WTC11 (cell line): ENCODE measurements at regions not wholly inside any gene's neighbourhood (a gene's known extent, or its start where the extent isn't known, plus 50 kb on each side); places are given as distances from the start of the nearest gene placed in this dataset.

Source experiments
- ATAC-seq: fragments of 200-7000 bp; cut with Tn5 transposase; 2 replicates; pipeline ENCODE4 v1.10.0; 2021; ENCODE audit warnings: mild to moderate bottlenecking, moderate library complexity
- CTCF ChIA-PET: fragments of 300-600 bp; sonication (Branson Sonifier 250); formaldehyde crosslinking; loops from one replicate; lab custom pipeline; 2021; ENCODE audit warnings: antibody characterized with exemption; lab: Charles Lee
- POLR2A ChIA-PET: fragments of 350-600 bp; sonication (Branson Sonifier 250); formaldehyde crosslinking; loops from one replicate; lab custom pipeline; 2021; ENCODE audit warnings: antibody characterized with exemption; lab: Charles Lee
- DNase-seq: peaks from one replicate; pipeline ENCODE4 v3.0.0; 2021; ENCODE audit warnings: low spot score
- H3K27ac Mint-ChIP-seq: 2 replicates; pipeline ENCODE4 v1.8.0; 2021; ENCODE audit warnings: mixed read lengths
- H3K27me3 Mint-ChIP-seq: 2 replicates; pipeline ENCODE4 v1.8.0; 2021; ENCODE audit warnings: low read depth, mild to moderate bottlenecking, moderate library complexity, mixed read lengths
- H3K36me3 Mint-ChIP-seq: 2 replicates; pipeline ENCODE4 v1.8.0; 2021; ENCODE audit warnings: mixed read lengths
- H3K4me1 Mint-ChIP-seq: 2 replicates; pipeline ENCODE4 v1.8.0; 2022; ENCODE audit warnings: mixed read lengths
- H3K4me3 Mint-ChIP-seq: 2 replicates; pipeline ENCODE4 v1.8.0; 2021; ENCODE audit warnings: mild to moderate bottlenecking, moderate library complexity, mixed read lengths
- H3K9me3 Mint-ChIP-seq: 2 replicates; pipeline ENCODE4 v1.8.0; 2021; ENCODE audit warnings: mixed read lengths
- CREB1 ChIP-seq: sonication (generic); formaldehyde crosslinking; IDR thresholded peaks from 2 replicates; pipeline ENCODE4 v1.8.0; 2023; ENCODE audit warnings: mild to moderate bottlenecking, missing genetic modification reagents
- ESRRA ChIP-seq: sonication (generic); formaldehyde crosslinking; IDR thresholded peaks from 2 replicates; pipeline ENCODE4 v1.8.1; 2022; ENCODE audit warnings: mild to moderate bottlenecking, missing genetic modification reagents, borderline replicate concordance
- ETV6 ChIP-seq: sonication (generic); formaldehyde crosslinking; IDR thresholded peaks from 2 replicates; pipeline ENCODE4 v1.8.1; 2022; ENCODE audit warnings: mild to moderate bottlenecking, missing genetic modification reagents
- HMGA2 ChIP-seq: fragments of 250-450 bp; sonication (Bioruptor Pico); IDR thresholded peaks from 2 replicates; pipeline ENCODE4 v1.4.0; 2021; ENCODE audit warnings: mild to moderate bottlenecking, moderate library complexity
- JAZF1 ChIP-seq: fragments of 250-450 bp; sonication (Bioruptor Pico); IDR thresholded peaks from 2 replicates; pipeline ENCODE4 v1.9.0; 2021; ENCODE audit warnings: moderate library complexity, mild to moderate bottlenecking, inconsistent platforms
- JUN ChIP-seq: sonication (generic); formaldehyde crosslinking; IDR thresholded peaks from 2 replicates; pipeline ENCODE4 v1.8.0; 2023; ENCODE audit warnings: mild to moderate bottlenecking, missing genetic modification reagents
- NR2C2 ChIP-seq: sonication (generic); formaldehyde crosslinking; IDR thresholded peaks from 2 replicates; pipeline ENCODE4 v1.8.0; 2022; ENCODE audit warnings: mild to moderate bottlenecking, missing genetic modification reagents
- RORB ChIP-seq: fragments of 250-450 bp; sonication (Bioruptor Pico); IDR thresholded peaks from 2 replicates; pipeline ENCODE4 v1.9.0; 2021; ENCODE audit warnings: mild to moderate bottlenecking
- SP1 ChIP-seq: sonication (generic); formaldehyde crosslinking; conservative IDR thresholded peaks from 2 replicates; pipeline ENCODE4 v1.8.1; 2022; ENCODE audit warnings: missing genetic modification reagents
- ZNF416 ChIP-seq: fragments of 250-450 bp; sonication (Bioruptor Pico); IDR thresholded peaks from 2 replicates; pipeline ENCODE4 v1.9.0; 2021; ENCODE audit warnings: mild to moderate bottlenecking, inconsistent platforms
- TF ChIP-seq, protein P1 (sequence below): fragments of 250-450 bp; sonication (Bioruptor Pico); IDR thresholded peaks from 2 replicates; pipeline ENCODE4 v1.9.0; 2021; ENCODE audit warnings: mild to moderate bottlenecking, borderline replicate concordance
- TF ChIP-seq, protein P2 (sequence below): sonication (generic); formaldehyde crosslinking; IDR thresholded peaks from 2 replicates; pipeline ENCODE4 v1.8.1; 2022; ENCODE audit warnings: missing genetic modification reagents, borderline replicate concordance
- TF ChIP-seq, protein P3 (sequence below): sonication (generic); formaldehyde crosslinking; conservative IDR thresholded peaks from 2 replicates; pipeline ENCODE4 v1.8.1; 2023; ENCODE audit warnings: mild to moderate bottlenecking, low read depth, missing genetic modification reagents, moderate library complexity
- TF ChIP-seq, protein P4 (sequence below): sonication (generic); formaldehyde crosslinking; IDR thresholded peaks from 2 replicates; pipeline ENCODE4 v1.8.1; 2022; ENCODE audit warnings: mild to moderate bottlenecking, missing genetic modification reagents, moderate library complexity, borderline replicate concordance
- TF ChIP-seq, protein P5 (sequence below): sonication (generic); formaldehyde crosslinking; IDR thresholded peaks from 2 replicates; pipeline ENCODE4 v1.8.1; 2023; ENCODE audit warnings: mild to moderate bottlenecking, missing genetic modification reagents, moderate library complexity
- TF ChIP-seq, protein P6 (sequence below): sonication (generic); formaldehyde crosslinking; IDR thresholded peaks from 2 replicates; pipeline ENCODE4 v1.8.0; 2022; ENCODE audit warnings: mild to moderate bottlenecking, missing genetic modification reagents
- TF ChIP-seq, protein P7 (sequence below): fragments of 200-600 bp; IDR thresholded peaks from 2 replicates; pipeline ENCODE4 v1.8.0; 2022; ENCODE audit warnings: antibody characterized with exemption

DNA sequence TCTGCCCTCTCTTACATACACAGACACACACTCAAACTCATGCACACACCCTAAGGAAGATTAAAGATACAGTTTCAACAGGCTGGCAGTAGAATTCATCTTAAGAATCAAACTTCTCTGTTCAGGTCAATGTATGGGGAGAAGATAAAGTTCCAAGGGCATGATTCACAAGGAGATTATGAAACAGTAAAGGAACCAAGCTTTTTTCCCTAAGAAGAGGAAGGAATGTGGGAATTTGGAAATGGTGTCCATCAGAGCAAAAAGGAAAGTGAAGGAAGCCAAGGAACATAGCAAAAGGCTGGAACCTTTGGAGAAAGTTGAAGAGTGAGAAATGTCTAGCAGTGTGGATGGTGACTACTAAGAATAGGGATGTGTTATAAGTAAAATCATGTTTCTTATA lies 191.0 kb upstream of the NPY2R start:
- H3K27me3 Mint-ChIP-seq, result peaks cover 2% of the 10 kb centered on the region; the same call in 1 of the 2 replicates
- DNase-seq (no peak), ATAC-seq (no peak)
- H3K36me3 Mint-ChIP-seq, result peaks cover 7% of the 10 kb centered on the region
- peaks cover 16% of the 10 kb centered on the region for H3K9me3 Mint-ChIP-seq
- ChIA-PET CTCF (no interaction called here), POLR2A (no interaction called here)
- H3K4me1 Mint-ChIP-seq, result no peaks in the 10 kb centered on the region
- no peak overlapping the region for H3K27ac Mint-ChIP-seq
- no peak overlapping the region for H3K4me3 Mint-ChIP-seq
- TF ChIP-seq ETV6 (no peak), JAZF1 (CRISPR knock-in tag) (no peak), RORB (CRISPR knock-in tag) (no peak), SP1 (CRISPR knock-in tag) (no peak), NR2C2 (CRISPR knock-in tag) (no peak), ZNF416 (CRISPR knock-in tag) (no peak), JUN (CRISPR knock-in tag) (no peak), CREB1 (no peak)
- TF ChIP-seq, protein P1, sequence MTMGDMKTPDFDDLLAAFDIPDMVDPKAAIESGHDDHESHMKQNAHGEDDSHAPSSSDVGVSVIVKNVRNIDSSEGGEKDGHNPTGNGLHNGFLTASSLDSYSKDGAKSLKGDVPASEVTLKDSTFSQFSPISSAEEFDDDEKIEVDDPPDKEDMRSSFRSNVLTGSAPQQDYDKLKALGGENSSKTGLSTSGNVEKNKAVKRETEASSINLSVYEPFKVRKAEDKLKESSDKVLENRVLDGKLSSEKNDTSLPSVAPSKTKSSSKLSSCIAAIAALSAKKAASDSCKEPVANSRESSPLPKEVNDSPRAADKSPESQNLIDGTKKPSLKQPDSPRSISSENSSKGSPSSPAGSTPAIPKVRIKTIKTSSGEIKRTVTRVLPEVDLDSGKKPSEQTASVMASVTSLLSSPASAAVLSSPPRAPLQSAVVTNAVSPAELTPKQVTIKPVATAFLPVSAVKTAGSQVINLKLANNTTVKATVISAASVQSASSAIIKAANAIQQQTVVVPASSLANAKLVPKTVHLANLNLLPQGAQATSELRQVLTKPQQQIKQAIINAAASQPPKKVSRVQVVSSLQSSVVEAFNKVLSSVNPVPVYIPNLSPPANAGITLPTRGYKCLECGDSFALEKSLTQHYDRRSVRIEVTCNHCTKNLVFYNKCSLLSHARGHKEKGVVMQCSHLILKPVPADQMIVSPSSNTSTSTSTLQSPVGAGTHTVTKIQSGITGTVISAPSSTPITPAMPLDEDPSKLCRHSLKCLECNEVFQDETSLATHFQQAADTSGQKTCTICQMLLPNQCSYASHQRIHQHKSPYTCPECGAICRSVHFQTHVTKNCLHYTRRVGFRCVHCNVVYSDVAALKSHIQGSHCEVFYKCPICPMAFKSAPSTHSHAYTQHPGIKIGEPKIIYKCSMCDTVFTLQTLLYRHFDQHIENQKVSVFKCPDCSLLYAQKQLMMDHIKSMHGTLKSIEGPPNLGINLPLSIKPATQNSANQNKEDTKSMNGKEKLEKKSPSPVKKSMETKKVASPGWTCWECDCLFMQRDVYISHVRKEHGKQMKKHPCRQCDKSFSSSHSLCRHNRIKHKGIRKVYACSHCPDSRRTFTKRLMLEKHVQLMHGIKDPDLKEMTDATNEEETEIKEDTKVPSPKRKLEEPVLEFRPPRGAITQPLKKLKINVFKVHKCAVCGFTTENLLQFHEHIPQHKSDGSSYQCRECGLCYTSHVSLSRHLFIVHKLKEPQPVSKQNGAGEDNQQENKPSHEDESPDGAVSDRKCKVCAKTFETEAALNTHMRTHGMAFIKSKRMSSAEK (CRISPR knock-in tag), result no peak
- TF ChIP-seq, protein P2, sequence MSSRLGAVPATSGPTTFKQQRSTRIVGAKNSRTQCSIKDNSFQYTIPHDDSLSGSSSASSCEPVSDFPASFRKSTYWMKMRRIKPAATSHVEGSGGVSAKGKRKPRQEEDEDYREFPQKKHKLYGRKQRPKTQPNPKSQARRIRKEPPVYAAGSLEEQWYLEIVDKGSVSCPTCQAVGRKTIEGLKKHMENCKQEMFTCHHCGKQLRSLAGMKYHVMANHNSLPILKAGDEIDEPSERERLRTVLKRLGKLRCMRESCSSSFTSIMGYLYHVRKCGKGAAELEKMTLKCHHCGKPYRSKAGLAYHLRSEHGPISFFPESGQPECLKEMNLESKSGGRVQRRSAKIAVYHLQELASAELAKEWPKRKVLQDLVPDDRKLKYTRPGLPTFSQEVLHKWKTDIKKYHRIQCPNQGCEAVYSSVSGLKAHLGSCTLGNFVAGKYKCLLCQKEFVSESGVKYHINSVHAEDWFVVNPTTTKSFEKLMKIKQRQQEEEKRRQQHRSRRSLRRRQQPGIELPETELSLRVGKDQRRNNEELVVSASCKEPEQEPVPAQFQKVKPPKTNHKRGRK (CRISPR knock-in tag), result no peak
- TF ChIP-seq, protein P3, sequence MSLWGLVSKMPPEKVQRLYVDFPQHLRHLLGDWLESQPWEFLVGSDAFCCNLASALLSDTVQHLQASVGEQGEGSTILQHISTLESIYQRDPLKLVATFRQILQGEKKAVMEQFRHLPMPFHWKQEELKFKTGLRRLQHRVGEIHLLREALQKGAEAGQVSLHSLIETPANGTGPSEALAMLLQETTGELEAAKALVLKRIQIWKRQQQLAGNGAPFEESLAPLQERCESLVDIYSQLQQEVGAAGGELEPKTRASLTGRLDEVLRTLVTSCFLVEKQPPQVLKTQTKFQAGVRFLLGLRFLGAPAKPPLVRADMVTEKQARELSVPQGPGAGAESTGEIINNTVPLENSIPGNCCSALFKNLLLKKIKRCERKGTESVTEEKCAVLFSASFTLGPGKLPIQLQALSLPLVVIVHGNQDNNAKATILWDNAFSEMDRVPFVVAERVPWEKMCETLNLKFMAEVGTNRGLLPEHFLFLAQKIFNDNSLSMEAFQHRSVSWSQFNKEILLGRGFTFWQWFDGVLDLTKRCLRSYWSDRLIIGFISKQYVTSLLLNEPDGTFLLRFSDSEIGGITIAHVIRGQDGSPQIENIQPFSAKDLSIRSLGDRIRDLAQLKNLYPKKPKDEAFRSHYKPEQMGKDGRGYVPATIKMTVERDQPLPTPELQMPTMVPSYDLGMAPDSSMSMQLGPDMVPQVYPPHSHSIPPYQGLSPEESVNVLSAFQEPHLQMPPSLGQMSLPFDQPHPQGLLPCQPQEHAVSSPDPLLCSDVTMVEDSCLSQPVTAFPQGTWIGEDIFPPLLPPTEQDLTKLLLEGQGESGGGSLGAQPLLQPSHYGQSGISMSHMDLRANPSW (CRISPR knock-in tag), result no peak
- TF ChIP-seq, protein P4, sequence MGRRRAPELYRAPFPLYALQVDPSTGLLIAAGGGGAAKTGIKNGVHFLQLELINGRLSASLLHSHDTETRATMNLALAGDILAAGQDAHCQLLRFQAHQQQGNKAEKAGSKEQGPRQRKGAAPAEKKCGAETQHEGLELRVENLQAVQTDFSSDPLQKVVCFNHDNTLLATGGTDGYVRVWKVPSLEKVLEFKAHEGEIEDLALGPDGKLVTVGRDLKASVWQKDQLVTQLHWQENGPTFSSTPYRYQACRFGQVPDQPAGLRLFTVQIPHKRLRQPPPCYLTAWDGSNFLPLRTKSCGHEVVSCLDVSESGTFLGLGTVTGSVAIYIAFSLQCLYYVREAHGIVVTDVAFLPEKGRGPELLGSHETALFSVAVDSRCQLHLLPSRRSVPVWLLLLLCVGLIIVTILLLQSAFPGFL (CRISPR knock-in tag), result no peak
- TF ChIP-seq, protein P5, sequence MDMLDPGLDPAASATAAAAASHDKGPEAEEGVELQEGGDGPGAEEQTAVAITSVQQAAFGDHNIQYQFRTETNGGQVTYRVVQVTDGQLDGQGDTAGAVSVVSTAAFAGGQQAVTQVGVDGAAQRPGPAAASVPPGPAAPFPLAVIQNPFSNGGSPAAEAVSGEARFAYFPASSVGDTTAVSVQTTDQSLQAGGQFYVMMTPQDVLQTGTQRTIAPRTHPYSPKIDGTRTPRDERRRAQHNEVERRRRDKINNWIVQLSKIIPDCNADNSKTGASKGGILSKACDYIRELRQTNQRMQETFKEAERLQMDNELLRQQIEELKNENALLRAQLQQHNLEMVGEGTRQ (CRISPR knock-in tag), result no peak

DNA sequence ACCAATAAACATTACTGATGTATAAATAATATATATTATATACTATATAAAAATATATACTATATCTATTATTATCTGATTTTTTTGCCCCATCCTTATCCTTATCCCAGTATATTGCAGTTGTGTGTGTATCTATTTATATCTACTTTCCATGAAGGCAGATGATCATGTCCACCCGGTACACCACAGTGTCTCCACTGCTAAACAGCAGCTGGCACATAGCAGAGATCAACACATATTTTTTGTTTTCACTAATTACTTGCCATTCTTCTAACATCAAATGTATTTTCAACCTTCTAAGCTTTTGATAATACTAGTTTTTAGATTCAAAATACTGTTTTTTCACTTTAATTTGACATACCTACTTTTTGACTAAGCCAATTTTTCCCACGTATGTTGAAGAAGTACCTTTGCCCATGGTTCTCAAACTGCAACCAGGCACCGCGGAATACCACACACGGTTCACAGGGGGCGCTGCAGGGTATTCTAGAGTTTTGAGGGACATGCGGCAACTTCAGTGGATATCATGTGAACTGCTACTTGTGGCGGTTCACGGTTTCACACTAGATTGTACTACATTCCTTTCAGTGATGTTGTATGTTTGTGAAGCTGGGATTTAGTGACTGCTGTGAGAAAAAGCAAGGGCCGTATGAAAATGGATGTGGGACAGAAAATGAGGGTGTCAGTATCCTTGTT lies 182.5 kb upstream of the NPY2R start:
- peaks cover 7% of the 10 kb centered on the region; the same call in 1 of the 2 replicates for H3K36me3 Mint-ChIP-seq
- H3K9me3 Mint-ChIP-seq, result peaks cover 12% of the 10 kb centered on the region
- H3K4me1 Mint-ChIP-seq, result peaks cover 5% of the 10 kb centered on the region
- H3K27ac Mint-ChIP-seq, result no peak overlapping the region
- peak; percentile 66; the same call in 1 of the 2 replicates for TF ChIP-seq HMGA2 (CRISPR knock-in tag)
- TF ChIP-seq, protein P6, sequence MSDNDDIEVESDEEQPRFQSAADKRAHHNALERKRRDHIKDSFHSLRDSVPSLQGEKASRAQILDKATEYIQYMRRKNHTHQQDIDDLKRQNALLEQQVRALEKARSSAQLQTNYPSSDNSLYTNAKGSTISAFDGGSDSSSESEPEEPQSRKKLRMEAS (CRISPR knock-in tag), result 0 out of 2 replicates have a peak, but pooled peaks have one; percentile 17
- TF ChIP-seq, protein P7, sequence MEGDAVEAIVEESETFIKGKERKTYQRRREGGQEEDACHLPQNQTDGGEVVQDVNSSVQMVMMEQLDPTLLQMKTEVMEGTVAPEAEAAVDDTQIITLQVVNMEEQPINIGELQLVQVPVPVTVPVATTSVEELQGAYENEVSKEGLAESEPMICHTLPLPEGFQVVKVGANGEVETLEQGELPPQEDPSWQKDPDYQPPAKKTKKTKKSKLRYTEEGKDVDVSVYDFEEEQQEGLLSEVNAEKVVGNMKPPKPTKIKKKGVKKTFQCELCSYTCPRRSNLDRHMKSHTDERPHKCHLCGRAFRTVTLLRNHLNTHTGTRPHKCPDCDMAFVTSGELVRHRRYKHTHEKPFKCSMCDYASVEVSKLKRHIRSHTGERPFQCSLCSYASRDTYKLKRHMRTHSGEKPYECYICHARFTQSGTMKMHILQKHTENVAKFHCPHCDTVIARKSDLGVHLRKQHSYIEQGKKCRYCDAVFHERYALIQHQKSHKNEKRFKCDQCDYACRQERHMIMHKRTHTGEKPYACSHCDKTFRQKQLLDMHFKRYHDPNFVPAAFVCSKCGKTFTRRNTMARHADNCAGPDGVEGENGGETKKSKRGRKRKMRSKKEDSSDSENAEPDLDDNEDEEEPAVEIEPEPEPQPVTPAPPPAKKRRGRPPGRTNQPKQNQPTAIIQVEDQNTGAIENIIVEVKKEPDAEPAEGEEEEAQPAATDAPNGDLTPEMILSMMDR, result peak; percentile 68
- no peak for TF ChIP-seq ESRRA (CRISPR knock-in tag)
- peak; percentile 98 for ATAC-seq
- ChIA-PET POLR2A (no interaction called here), CTCF (interaction anchor here (0.5 to 2.5 kb wide), 7 partner anchors 35 to 328 kb away, joined by 3 to 14 read pairs (median 4); partner anchors contain the start of gene NPY2R)
- peaks cover 2% of the 10 kb centered on the region; the same call in 1 of the 2 replicates for H3K27me3 Mint-ChIP-seq
- DNase-seq, result peak; percentile 81
- H3K4me3 Mint-ChIP-seq, result no peak overlapping the region
